HG03354 (cell line): ENCODE measurements at regions not wholly inside any gene's neighbourhood (a gene's known extent, or its start where the extent isn't known, plus 50 kb on each side); places are given as distances from the start of the nearest gene placed in this dataset.
"Not testable (repeated sequence)": the region's sequence is repeated elsewhere in the genome, so short reads cannot be mapped to it uniquely, and the experiment has no call there.

ENCODE experiments used
- ATAC-seq: cut with Tn5 transposase; IDR thresholded peaks from one replicate; pipeline ENCODE4 v1.9.1; 2021; ENCODE audit warnings: mild to moderate bottlenecking; ENCODE audit not compliant: unreplicated experiment, poor library complexity, severe bottlenecking

DNA sequence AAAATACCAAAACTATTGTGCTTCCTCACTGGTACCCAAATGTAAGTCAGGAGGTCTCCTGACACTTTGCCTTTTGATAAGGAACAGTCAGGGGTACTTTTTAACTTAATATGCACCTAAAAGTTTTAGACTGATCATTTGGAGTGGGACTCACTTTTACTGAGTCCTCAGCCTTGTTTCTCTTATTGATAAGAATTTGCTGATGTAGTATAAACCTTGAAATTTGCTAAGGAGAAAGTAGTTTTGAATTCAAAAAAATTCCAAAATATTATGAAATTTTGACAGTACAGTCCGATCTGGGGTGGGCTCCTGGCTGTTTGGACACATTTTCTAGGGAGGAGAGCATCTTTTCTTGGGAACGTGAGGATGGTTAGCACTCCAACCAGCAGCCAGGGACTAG is 91.4 kb upstream of the GATB start:
- no peak for ATAC-seq

- ATAC-seq = no peak
Observed at GRCh38 chr4:151851354-151851753, 90.5 kb upstream of the GATB start.

GRCh38 chr4:151850791-151851213 is 90.0 kb upstream of the GATB start:
- ATAC-seq = no peak

- ATAC-seq = not testable (repeated sequence)
Observed at GRCh38 chr4:151845551-151845950, 84.7 kb upstream of the GATB start.

DNA sequence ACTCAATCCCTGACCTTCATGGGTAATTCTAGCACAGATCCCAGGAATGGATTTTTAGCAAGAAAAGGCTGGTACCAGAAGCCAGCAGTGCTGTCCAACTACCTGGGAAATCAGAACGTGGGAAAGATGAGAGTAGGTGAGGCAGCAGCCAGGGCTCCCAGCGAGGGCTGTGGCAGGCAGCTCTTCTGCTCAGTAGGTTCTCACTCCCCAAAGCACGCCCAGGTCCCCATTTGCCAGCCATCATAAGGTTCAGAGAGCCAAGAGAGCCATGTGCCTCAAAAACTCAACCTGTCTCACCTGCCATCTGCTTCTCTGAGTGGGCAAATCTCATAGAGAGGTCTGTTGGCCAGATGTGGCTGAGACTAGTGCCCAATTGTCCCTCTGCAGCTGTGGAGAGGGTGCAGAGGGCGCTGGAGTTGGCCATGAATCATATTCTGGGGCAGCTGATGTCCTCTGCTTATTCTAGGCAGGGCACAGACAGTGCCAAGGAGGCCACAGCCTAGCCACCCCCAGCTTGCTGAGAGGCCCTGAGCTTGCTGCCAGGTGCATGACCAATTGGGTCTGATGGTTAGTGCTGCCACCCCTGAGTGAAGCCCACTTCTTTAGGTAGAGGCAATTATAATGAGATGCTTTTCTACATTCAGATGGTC is 81.7 kb upstream of the GATB start:
- ATAC-seq = no peak

GRCh38 chr4:151841107-151841506 is 80.3 kb upstream of the GATB start:
- ATAC-seq = no peak

DNA sequence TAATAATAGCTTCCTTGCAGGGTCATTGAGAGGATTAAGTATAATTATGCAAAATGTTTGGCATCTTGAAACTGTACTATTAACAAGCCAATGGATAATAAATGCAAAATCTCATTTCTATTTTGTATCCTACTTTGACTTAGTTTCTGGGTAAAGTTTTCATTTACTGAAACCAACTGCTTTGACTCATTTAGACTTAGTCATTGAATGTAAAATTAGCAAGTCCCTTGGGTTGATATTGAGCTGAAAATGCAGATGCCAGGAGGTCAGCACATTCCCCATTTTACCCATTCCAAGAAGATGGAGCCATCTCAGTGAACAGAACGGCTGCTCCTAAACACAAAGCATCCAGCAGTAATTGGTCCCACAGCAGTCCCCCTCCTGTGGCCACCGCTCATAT is 74.7 kb upstream of the GATB start:
- no peak for ATAC-seq

DNA sequence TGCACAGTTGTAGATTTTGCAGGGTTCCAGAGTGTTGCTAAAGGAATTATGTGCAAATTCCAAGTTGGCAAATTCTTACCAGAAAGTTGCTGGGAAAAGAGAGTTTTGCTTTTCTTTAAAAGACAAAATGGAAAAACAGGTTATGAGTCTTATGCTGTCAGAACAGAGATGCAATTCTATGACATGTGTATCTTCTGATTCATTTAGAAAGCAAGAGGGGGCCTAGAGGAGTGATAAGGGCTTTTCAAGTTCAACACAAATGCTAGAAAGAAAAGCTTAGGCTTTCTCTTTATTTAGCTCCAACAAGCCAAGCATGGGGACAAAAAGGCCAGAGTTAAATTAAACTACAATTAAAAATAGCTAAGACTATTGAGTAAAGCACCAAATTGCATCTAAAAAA is 72.4 kb upstream of the GATB start:
- ATAC-seq = no peak

DNA sequence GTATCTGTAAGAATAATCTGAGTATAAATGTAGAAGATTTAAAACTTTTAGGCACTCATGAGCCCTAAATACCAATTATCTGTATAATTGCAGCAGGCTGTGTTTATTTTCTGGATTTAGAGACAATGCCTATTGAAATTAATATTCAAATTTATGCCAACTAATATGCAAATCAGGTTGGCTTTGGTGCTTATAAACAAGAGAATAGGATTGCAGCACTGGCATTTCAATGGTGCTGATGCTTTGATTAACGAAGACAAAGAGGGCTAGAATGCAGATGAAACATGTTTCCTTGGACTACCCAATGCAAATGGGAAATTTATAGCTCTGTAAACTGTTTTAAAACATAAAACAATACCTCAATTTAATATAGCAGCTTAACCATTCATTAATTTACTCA is 70.7 kb upstream of the GATB start:
- ATAC-seq = no peak

- ATAC-seq = no peak
Observed at GRCh38 chr4:151830168-151830567, 69.4 kb upstream of the GATB start.

DNA sequence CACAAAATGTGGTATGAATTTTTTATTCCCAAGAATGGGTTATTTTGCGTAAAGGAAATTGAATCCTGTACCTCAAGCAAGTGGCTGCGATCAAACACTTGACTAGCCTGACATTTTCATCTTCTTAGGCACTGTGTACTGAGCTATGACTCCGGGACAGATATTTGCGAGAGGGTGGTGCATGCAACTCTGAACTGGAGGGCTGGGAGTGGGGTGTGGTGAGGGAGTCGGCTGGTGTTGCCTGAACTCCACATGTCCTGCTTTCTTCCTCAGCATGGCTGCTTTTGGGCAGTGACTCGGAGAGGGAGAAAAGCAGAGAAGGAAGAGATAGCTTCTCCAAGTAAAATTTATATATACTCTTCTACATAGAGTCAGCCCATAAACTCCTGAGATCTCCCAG is 68.5 kb upstream of the GATB start:
- no peak for ATAC-seq

- no peak for ATAC-seq
Observed at GRCh38 chr4:151824656-151825055, 63.8 kb upstream of the GATB start.

DNA sequence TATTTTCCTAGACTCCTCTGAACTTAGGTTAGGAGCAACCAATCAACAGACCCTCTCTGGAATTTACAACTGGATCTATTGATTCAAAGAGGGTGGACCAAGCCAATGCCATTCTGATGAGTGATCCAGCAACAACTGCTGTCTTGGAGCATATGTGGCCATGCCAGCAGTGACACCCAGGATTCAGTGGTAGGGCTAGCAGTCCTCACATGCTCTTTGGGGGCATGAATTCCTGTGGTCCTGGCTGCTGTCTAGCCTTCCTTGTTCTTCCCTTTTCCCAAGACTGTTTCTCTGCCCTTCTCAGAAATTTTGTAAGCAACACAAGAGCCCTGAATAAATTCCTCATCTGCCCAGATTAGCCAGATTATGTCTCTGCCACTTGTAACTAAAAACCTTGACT is 61.5 kb upstream of the GATB start:
- no peak for ATAC-seq

GRCh38 chr4:151820004-151820403 is 59.2 kb upstream of the GATB start:
- no peak for ATAC-seq

DNA sequence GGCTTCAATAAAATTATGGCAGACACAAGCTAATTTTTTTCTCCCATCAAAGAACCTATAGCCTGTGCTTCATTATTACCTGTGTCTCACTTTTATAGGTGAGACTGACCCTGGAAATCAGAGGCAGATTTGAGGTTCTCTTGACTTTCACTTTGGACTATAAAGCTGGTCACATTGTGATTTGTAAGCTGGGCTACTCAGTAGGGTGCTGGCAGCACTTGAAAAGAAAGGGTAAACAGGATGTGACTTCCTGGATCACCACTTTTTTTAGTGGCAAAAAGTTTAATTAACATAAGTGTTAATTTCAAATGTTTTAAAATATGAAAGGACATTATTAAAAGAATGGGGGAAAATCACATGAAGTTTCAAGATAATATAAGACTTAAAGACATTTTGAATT is 50.6 kb upstream of the GATB start:
- ATAC-seq = no peak
